ENCODE measurements at regions not wholly inside any gene's neighbourhood (a gene's known extent, or its start where the extent isn't known, plus 50 kb on each side); places are given as distances from the start of the nearest gene placed in this dataset.

DNA sequence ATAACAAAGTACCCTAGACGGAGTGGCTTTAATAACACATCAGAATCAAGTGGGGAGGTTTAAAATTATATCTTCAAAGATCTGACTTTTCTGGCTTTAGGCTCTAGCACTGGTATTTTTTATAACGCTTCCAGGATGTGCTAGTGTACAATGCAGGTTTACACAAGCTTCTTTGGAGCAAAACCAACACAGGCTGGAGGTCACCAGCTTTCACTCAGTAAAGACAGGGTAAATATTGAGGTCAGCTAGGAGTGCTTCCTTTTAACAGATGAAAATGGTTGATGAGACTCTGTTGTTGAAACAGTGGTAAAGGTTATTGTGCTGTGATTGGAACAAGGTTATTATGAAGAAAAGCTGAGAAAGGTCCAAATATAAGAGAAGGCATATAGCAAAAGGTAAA, 414.2 kb downstream of the TAF11L14 start:
- no peaks in the 10 kb centered on the region for H3K36me3 ChIP-seq (replicated peaks)
- no peak for DNase-seq (ENCODE audit: low spot score in 2 of 2)
- no peaks in the 10 kb centered on the region for H3K9me3 ChIP-seq
- in situ Hi-C loops (cut with MboI; ENCODE audit: low sequenced_read_pairs), result no loop called here
- H3K4me3 ChIP-seq, result no peak overlapping the region
- no peaks in the 10 kb centered on the region for H3K27me3 ChIP-seq (ENCODE audit: low read depth)
- no peaks in the 10 kb centered on the region for H3K4me1 ChIP-seq

DNA sequence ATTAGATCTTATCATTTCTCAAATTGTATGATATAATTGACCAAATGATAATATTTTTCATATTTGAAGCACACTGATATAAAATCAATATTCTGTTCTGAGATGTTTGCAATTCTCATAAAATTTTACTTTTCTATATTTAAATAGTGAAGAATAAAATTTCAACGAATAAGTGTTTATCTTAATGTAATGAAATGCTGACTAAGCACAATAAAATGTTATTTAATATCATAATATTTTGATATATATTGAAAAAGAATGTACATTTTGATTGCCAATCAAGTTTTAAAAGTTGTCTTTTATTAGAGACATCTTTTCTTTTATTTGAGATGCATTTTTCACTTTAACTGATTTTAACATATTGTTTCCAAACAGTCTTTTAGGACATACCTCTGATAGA, 416.1 kb downstream of the TAF11L14 start:
- H3K4me3 ChIP-seq, result no peak overlapping the region
- in situ Hi-C loops (cut with MboI; ENCODE audit: low sequenced_read_pairs), result no loop called here
- 0 out of 2 replicates have a peak, but pooled peaks cover 2% of the 10 kb centered on the region for H3K9me3 ChIP-seq
- H3K27me3 ChIP-seq (ENCODE audit: low read depth), result no peaks in the 10 kb centered on the region
- H3K4me1 ChIP-seq, result no peaks in the 10 kb centered on the region
- H3K36me3 ChIP-seq (replicated peaks), result no peaks in the 10 kb centered on the region
- no peak for DNase-seq (ENCODE audit: low spot score in 2 of 2)

DNA sequence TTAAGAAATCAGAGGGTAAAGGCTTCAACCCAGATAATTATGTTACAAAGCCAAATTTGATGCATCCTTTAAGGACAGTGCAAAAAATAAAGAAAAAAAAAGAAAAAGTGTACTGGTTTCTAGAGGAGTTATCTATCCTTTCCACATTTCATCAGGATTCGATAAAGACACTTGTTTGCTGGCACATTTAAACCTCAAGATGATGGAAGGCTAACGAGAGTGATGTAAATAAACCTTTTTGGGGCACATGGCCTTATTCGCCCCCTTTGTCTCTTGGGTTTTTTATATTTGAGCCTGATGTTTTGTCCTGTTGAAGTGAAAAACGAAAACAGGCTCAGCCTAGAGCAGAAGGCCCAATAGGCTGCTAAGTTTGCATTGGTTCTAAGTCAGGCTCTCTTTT, 416.5 kb downstream of the TAF11L14 start:
- H3K36me3 ChIP-seq (replicated peaks), result no peaks in the 10 kb centered on the region
- no peaks in the 10 kb centered on the region for H3K27me3 ChIP-seq (ENCODE audit: low read depth)
- H3K4me1 ChIP-seq, result no peaks in the 10 kb centered on the region
- no peak for DNase-seq (ENCODE audit: low spot score in 2 of 2)
- no peak overlapping the region for H3K4me3 ChIP-seq
- 0 out of 2 replicates have a peak, but pooled peaks cover 2% of the 10 kb centered on the region for H3K9me3 ChIP-seq
- in situ Hi-C loops (cut with MboI; ENCODE audit: low sequenced_read_pairs), result no loop called here

DNA sequence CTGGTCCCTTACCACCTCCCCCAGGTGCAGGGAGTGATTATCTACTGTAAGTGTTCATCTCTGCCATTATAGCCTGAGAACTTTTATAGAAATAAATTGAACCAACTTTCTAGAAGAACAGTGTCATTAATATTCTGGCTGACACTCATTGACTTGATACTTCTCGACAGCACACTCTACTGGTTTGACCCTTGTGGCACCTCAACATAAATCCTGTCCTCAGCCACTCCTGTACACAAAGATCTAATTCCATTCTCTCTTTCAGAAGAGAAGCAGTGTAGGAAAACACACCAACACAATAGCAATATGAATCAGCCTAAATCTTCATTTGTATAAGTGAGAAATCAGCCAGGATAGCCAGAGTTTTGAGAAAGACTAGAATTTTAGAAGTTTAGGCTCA, 417.7 kb downstream of the TAF11L14 start:
- H3K4me1 ChIP-seq, result no peaks in the 10 kb centered on the region
- in situ Hi-C loops (cut with MboI; ENCODE audit: low sequenced_read_pairs), result no loop called here
- 0 out of 2 replicates have a peak, but pooled peaks cover 2% of the 10 kb centered on the region for H3K9me3 ChIP-seq
- H3K27me3 ChIP-seq (ENCODE audit: low read depth), result no peaks in the 10 kb centered on the region
- DNase-seq (ENCODE audit: low spot score in 2 of 2), result no peak
- H3K4me3 ChIP-seq, result no peak overlapping the region
- no peaks in the 10 kb centered on the region for H3K36me3 ChIP-seq (replicated peaks)

DNA sequence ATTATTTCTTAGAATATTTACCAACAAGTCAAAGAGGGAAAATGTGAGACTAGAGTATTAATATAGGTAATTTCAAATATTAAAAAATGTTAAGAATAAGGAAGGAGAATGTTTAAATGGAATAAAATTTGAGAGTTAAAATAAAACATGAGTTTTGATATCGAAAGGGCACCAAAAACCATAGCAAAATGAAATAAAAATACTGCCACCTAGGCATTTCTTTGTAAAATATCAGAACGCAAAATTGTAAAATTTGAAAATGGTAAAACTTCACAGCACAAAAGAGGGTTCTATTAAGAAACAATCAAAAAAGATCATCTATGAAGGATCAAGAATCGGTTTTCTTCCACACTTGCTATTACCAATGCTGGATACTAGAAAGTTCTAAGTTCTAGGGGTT, 418.3 kb downstream of the TAF11L14 start:
- Histone ChIP-seq H3K27me3 (ENCODE audit: low read depth) (no peaks in the 10 kb centered on the region), H3K36me3 (replicated peaks) (no peaks in the 10 kb centered on the region), H3K9me3 (0 out of 2 replicates have a peak, but pooled peaks cover 2% of the 10 kb centered on the region), H3K4me1 (no peaks in the 10 kb centered on the region), H3K4me3 (no peak overlapping the region)
- in situ Hi-C loops (cut with MboI; ENCODE audit: low sequenced_read_pairs), result no loop called here
- DNase-seq (ENCODE audit: low spot score in 2 of 2), result no peak

DNA sequence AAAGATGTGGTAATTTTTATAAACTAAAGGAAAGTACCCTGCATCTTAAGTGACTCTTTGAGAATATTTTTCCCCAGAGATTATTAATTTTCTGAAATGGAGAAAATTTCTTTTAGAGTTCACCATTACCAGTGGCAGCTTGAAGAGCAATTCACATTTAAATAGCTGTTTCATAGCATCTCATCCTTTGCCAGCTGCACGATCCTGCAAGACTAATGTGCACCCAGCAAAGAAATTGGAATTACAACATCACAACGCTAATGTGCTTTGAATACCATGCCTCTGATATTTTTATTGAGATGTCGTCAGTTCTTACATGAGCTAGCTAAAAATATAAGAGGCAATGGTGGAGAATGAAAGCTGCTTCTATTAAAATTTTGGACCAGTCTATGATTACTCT, 423.5 kb downstream of the TAF11L14 start:
- H3K4me1 ChIP-seq, result no peaks in the 10 kb centered on the region
- H3K27me3 ChIP-seq (ENCODE audit: low read depth), result no peaks in the 10 kb centered on the region
- no peak overlapping the region for H3K4me3 ChIP-seq
- no peaks in the 10 kb centered on the region for H3K36me3 ChIP-seq (replicated peaks)
- in situ Hi-C loops (cut with MboI; ENCODE audit: low sequenced_read_pairs), result no loop called here
- H3K9me3 ChIP-seq, result 0 out of 2 replicates have a peak, but pooled peaks cover 2% of the 10 kb centered on the region
- no peak for DNase-seq (ENCODE audit: low spot score in 2 of 2)

DNA sequence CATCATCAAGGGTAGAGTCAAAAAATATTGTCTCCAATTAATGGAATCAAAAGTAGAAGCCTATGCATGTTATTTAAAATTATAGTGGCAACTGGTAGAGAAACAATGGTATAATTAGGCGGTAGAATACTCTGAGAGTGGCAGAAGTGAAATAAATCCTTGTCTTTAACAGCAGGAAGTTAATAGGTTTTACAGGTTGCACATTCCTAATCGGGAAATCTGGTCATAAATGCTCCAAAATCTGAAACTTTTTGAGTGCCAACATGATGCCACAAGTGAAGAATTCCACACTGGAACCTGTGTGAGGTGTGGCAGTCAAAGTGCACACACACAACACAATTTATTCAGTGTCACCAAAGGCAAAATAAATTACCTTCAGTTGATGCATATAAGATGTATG, 433.4 kb downstream of the TAF11L14 start:
- no peak overlapping the region for H3K4me3 ChIP-seq
- H3K36me3 ChIP-seq (replicated peaks), result no peaks in the 10 kb centered on the region
- in situ Hi-C loops (cut with MboI; ENCODE audit: low sequenced_read_pairs), result no loop called here
- no peak for DNase-seq (ENCODE audit: low spot score in 2 of 2)
- no peaks in the 10 kb centered on the region for H3K4me1 ChIP-seq
- no peaks in the 10 kb centered on the region for H3K9me3 ChIP-seq
- H3K27me3 ChIP-seq (ENCODE audit: low read depth), result no peaks in the 10 kb centered on the region

DNA sequence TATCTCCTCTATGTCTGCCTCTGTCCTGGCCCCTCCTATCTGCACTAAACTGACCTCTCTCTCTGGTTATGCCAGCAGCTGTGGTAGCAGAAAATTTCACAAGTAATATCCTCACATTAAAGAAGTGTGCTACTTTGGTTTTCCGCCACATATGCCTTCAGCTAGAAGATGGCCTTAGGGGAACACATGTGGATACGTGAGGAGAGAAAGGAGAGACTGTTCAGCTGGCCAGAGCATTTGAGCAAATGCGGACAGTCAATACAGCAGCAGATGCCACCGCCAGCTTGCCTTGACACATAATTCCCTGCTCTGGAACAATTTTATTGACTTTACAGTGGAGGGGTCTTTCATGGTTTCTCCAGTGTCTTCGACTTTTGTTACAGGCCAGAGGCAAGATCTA, 434.6 kb downstream of the TAF11L14 start:
- no peaks in the 10 kb centered on the region for H3K9me3 ChIP-seq
- H3K27me3 ChIP-seq (ENCODE audit: low read depth), result no peaks in the 10 kb centered on the region
- in situ Hi-C loops (cut with MboI; ENCODE audit: low sequenced_read_pairs), result no loop called here
- H3K4me3 ChIP-seq, result no peak overlapping the region
- no peaks in the 10 kb centered on the region for H3K36me3 ChIP-seq (replicated peaks)
- H3K4me1 ChIP-seq, result no peaks in the 10 kb centered on the region
- no peak for DNase-seq (ENCODE audit: low spot score in 2 of 2)

DNA sequence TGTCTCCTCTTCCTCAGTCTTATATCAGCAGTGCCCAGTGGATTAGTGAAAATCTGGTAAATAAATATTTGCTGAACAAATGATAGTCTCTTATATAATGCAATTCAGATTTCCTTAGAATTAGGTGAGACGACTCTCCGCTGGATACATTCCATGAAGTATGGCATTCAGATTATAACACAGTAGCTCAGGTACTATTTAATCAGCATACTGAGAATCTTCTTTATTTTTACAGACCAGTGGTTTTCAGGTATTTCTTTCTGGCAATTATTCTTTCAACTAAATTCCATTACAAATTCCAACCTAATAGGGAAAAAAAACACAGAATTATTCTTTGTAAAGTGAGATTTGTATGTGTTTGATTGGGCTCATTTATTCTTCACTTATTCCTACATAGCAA, 435.5 kb downstream of the TAF11L14 start:
- in situ Hi-C loops (cut with MboI; ENCODE audit: low sequenced_read_pairs), result no loop called here
- no peaks in the 10 kb centered on the region for H3K36me3 ChIP-seq (replicated peaks)
- no peaks in the 10 kb centered on the region for H3K9me3 ChIP-seq

DNA sequence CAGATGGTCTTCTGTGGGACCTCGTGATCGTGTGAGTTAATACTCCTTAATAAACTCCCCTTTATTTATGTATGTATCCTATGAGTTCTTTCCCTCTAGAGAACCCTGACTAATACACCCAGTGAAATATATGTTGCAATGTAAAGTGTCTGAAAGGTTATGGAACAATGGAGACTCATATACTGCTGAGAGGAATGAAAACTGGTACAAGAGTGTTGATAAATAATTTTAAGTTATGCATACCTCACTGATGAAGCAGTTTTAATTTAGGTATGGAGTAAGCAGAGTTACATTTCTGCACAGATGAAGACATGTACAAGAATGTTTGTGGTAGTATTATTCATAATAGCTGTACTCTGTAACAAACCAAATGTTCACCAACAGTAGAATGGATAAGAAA, 438.3 kb downstream of the TAF11L14 start:
- Histone ChIP-seq H3K27me3 (ENCODE audit: low read depth) (no peaks in the 10 kb centered on the region), H3K4me3 (no peak overlapping the region), H3K36me3 (replicated peaks) (no peaks in the 10 kb centered on the region), H3K9me3 (no peaks in the 10 kb centered on the region), H3K4me1 (no peaks in the 10 kb centered on the region)
- in situ Hi-C loops (cut with MboI; ENCODE audit: low sequenced_read_pairs), result no loop called here
- DNase-seq (ENCODE audit: low spot score in 2 of 2), result no peak

More for the DNA sequence above, 435.5 kb downstream of the TAF11L14 start:
- Histone ChIP-seq H3K4me3 (no peak overlapping the region), H3K4me1 (no peaks in the 10 kb centered on the region), H3K27me3 (ENCODE audit: low read depth) (no peaks in the 10 kb centered on the region)
- no peak for DNase-seq (ENCODE audit: low spot score in 2 of 2)

DNA sequence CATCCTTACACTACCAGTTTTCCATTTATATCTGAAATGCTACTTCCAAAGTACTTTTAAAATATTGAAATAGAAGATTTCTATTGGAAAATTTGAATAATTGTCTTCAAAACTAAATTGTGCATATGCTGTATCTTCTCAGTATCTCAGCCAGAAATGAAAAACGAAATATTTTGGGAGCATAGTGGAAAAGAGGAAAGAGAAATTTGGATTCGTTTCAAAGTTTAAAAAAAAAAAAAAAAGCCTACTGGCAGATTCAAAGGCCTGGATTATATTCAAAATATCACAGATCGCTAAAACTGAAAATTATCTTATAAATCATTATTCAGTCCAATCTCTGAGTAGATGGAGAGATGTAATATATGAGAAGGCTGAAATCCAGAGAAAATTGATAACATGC, 440.7 kb downstream of the TAF11L14 start:
- no peak for DNase-seq (ENCODE audit: low spot score in 2 of 2)

DNA sequence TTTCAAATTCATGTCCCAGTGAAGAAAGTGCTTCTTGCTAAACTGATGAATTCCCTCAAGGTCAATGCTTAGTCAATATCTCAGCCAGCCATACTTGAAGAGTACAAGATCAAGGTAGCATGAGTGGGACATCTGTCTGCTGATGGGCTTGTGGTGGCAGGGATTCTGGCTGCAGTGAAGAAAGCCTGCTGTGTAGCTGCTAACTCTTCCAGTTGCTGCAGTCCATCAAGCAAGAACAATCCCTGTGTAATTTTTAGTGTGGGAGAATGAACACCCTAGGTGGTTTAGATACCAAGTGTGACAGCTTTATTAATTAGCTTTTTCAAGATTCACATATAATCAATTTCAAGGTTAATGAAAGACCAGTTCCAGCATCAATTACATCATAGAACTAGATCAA, 443.9 kb downstream of the TAF11L14 start:
- H3K27me3 ChIP-seq (ENCODE audit: low read depth), result no peaks in the 10 kb centered on the region
- in situ Hi-C loops (cut with MboI; ENCODE audit: low sequenced_read_pairs), result no loop called here
- H3K9me3 ChIP-seq, result no peaks in the 10 kb centered on the region
- no peaks in the 10 kb centered on the region for H3K4me1 ChIP-seq
- H3K36me3 ChIP-seq (replicated peaks), result no peaks in the 10 kb centered on the region
- no peak for DNase-seq (ENCODE audit: low spot score in 2 of 2)
- H3K4me3 ChIP-seq, result no peak overlapping the region

More for the DNA sequence above, 440.7 kb downstream of the TAF11L14 start:
- Histone ChIP-seq H3K9me3 (no peaks in the 10 kb centered on the region), H3K4me3 (no peak overlapping the region), H3K27me3 (ENCODE audit: low read depth) (no peaks in the 10 kb centered on the region), H3K36me3 (replicated peaks) (no peaks in the 10 kb centered on the region), H3K4me1 (no peaks in the 10 kb centered on the region)
- in situ Hi-C loops (cut with MboI; ENCODE audit: low sequenced_read_pairs), result no loop called here

DNA sequence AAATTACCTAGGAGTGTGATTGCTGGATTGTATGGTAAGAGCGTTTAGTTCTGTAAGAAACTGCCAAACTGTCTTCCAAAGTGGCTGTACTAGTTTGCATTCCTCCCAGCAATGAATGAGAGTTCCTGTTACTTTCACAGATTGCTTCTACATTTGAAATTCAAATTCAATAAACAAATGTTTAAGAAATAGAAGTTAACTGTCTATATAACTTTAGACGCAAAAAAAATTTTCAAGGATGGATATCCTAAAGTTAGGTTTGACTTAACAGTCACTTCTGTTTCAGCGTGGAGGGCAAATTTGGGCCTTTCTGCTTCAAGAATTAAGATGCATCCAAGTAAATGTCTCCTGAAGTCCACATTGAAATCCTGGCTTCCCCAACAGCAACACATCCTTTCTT, 445.6 kb downstream of the TAF11L14 start:
- H3K4me1 ChIP-seq, result no peaks in the 10 kb centered on the region
- no peak overlapping the region for H3K4me3 ChIP-seq
- no peak for DNase-seq (ENCODE audit: low spot score in 2 of 2)
- H3K27me3 ChIP-seq (ENCODE audit: low read depth), result no peaks in the 10 kb centered on the region
- no peaks in the 10 kb centered on the region for H3K9me3 ChIP-seq
- no peaks in the 10 kb centered on the region for H3K36me3 ChIP-seq (replicated peaks)
- in situ Hi-C loops (cut with MboI; ENCODE audit: low sequenced_read_pairs), result no loop called here

DNA sequence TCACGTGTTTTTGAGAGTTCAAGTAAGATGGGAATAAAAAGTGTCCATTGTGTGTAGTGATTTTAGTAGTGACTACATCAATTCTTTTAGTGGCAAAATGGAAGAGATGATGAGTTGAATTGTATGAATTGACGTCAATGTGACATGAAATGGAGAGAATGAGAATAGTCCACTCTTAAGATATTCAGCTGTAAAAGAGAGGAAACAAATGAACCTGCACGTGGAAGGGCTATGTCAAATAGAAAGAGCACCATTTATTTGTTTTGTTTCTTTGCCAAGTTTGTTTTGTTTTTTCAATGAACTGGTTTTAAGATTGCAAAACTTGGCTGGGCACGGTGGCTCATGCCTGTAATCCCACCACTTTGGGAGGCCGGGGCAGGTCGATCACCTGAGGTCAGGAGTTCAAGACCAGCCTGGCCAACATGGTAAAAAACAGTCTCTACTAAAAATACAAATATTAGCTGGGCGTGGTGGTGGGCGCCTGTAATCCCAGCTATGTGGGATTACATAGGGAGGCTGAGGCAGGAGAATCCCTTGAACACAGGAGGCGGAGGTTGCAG, 453.8 kb downstream of the TAF11L14 start:
- Histone ChIP-seq H3K27me3 (ENCODE audit: low read depth) (no peaks in the 10 kb centered on the region), H3K9me3 (no peaks in the 10 kb centered on the region), H3K4me3 (no peak overlapping the region), H3K4me1 (no peaks in the 10 kb centered on the region), H3K36me3 (replicated peaks) (no peaks in the 10 kb centered on the region)
- no peak for DNase-seq (ENCODE audit: low spot score in 2 of 2)
- in situ Hi-C loops (cut with MboI; ENCODE audit: low sequenced_read_pairs), result no loop called here

DNA sequence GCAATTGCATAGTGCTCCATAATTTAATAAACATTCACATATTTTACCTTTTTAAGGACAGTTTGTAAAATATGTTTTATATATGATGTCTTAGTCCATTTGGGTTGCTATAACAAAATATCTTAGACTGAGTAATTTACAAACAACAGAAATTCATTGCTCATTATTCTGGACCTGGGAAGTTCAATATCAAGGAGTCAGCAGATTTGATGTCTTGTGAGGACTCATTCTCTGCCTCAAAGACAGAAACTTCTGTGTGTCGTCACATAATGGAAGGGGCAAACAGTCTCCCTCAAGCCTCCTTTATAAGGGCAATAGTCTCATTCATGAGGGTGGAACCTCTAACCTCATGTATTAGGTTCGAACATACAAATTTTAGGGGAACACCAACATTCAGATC, 455.9 kb downstream of the TAF11L14 start:
- in situ Hi-C loops (cut with MboI; ENCODE audit: low sequenced_read_pairs), result no loop called here
- no peaks in the 10 kb centered on the region for H3K27me3 ChIP-seq (ENCODE audit: low read depth)
- no peaks in the 10 kb centered on the region for H3K9me3 ChIP-seq
- H3K4me1 ChIP-seq, result no peaks in the 10 kb centered on the region
- no peaks in the 10 kb centered on the region for H3K36me3 ChIP-seq (replicated peaks)
- H3K4me3 ChIP-seq, result no peak overlapping the region
- DNase-seq (ENCODE audit: low spot score in 2 of 2), result no peak

Data from HAP-1 (cell line).